ENCODE measurements at regions not wholly inside any gene's neighbourhood (a gene's known extent, or its start where the extent isn't known, plus 50 kb on each side); places are given as distances from the start of the nearest gene placed in this dataset.

GRCh38 chr2:118498943-118499342, 348.5 kb downstream of the EN1 start:
- DNase-seq: no peak

DNA sequence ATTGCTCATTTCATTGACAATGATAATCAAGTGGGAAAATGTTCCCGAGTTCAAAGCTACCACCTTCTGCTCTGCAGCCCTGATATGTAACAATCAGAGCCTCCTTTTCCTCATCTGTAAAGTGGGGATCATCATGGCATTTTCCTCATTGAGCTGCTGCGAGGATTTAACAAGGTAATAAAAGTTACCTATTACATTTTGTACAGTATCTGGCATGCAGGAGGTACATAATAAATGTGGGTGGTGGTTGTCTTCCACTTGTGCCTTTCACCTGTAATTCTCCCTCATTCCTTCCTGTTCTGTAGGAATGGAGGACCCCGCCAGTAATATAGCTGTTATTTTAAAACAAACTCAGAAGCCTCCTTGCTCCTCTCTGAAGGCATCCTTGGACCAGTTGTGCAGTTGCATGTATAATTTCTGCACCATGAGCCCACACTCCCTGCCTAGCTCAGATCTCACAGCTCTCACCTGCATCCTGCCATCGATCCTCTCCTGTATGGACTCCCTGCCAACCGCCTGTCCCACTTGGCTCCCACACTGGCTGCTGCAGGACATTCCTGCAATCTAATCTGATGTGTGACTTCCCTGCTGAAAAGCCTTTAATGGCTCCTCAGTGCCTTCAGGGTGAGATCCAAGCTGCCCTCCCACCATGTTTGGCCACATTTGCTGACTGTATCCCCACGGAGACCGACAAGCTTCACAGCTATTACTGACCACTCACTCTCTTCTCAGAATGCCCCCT, 350.4 kb downstream of the EN1 start:
- no peak for DNase-seq

DNA sequence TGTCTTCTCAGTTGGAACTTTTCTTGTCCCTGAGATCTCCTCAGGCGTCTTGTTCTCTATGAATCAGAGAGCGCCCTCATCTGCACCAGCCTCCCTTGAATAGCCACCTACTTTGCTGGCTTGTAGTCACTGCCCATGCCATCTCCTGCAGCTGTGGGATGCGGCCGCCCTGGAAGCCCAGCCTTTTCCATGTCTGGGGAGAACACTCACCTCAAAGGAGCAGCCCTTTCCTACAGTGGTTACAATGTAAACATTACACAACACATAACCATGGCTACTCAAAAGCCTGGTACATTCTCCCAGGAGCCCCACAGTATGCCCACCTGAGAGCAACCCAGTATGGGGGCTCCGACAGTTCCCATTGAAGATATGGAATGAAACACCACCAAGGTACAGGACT, 351.0 kb downstream of the EN1 start:
- DNase-seq: no peak

DNA sequence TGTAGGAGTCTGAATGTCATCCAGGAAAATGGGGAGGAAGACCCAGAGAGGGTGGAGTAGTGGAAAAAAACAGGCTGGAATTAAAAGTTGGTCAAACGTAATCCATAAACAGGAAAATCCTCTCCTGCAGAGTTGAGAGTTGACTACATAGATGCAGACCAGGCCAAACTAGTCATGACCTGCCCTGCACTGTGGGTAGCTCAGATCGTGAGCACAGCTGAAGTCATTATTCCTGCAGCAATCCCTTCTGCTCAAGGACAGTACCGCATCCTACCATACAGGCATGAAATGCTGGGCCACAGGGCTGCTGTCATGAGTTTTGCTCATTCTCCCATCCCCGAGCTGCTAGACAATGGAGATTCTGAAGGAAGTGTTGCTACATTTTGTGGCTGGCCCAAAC, 352.2 kb downstream of the EN1 start:
- no peak for DNase-seq

- no peak for DNase-seq
These were observed 354.2 kb downstream of the EN1 start for GRCh38 chr2:118493213-118493612.

DNA sequence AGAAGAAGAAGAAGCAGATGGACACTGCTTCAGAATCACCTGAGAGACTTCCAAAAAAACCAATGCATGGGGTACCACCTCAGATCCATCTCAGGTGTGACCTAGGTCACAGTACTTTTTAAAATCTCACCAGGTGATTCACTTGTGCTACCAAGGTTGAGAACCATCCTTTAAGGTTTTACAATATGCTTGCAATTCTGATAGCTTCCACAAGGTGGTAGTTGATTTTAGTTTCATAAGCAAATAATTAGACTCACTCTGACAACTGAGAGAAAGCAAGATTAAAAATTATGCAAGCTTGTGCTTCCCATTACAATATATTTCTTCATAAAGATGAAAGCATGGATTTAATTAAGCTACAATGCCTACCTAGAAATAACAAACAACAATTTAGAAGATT, 355.1 kb downstream of the EN1 start:
- DNase-seq: no peak

DNA sequence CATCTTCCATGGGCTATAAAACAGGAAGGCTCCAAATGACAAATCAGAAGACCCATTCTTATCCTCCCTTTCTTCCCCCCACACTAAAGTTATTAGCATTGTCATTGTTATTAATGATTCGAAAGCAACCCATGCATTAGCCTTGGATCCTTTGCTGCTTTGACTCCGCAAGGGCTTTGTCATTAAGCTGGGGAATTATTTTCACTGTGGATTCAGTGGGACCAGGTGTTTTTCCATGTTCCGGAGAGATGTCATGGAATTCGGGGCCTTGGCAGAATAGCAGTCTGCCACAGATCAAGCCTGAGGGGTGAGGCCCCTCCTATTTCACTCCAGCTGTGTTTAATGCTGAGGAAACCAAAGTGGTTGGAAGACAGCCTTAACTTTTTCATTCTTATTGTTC, 357.1 kb downstream of the EN1 start:
- DNase-seq: no peak

DNA sequence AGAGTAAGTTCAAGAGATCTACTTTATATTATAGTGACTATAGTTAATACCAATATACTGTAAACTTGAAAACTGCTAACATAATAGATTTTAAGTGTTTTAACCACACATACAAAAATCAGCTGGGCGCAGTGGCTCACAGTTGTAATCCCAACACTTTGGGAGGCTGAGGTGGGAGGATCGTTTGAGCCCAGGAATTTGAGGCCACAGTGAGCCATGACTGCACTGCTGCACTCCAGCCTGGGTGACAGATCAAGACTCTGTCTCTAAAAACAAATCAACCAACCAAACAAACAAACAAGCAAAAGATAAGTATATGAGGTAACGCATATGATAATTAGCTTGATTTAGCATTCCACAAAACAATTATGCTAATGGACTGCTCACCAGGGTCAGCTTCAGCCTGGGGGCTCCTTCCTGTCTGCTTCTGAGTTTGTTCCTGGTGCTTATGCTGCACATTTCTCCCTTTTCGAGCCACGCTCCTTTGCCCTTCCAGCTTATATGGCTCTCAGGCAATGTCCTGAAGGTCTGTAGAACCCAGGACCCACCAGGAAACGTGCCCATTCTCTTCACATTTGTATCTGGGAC, 357.6 kb downstream of the EN1 start:
- DNase-seq: no peak

DNA sequence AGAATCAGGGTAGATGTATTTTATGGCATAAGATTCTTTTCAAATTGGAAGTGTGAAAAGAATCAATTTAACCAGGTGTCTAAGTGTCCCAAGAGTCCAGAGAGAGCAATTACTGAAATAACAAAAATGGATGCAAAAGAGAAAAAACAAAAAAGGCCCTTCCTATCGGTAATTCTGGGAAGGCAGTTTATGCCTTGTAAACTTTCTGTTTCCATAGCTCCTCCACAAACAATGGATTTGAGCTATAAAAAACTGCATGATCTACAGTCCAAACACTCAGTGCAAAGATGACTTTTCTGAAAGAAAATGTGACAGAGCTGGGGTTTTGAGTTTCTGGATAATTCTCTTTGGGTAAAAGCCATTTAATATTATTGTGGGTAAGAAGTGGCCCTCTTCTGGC, 366.1 kb downstream of the EN1 start:
- no peak for DNase-seq

GRCh38 chr2:118479020-118479419, 368.4 kb downstream of the EN1 start:
- DNase-seq: no peak

GRCh38 chr2:118477111-118477862, 370.2 kb downstream of the EN1 start:
- no peak for DNase-seq

- no peak for DNase-seq
These were observed 371.7 kb downstream of the EN1 start for GRCh38 chr2:118475622-118476205.

GRCh38 chr2:118474541-118474920, 372.9 kb downstream of the EN1 start:
- no peak for DNase-seq

DNA sequence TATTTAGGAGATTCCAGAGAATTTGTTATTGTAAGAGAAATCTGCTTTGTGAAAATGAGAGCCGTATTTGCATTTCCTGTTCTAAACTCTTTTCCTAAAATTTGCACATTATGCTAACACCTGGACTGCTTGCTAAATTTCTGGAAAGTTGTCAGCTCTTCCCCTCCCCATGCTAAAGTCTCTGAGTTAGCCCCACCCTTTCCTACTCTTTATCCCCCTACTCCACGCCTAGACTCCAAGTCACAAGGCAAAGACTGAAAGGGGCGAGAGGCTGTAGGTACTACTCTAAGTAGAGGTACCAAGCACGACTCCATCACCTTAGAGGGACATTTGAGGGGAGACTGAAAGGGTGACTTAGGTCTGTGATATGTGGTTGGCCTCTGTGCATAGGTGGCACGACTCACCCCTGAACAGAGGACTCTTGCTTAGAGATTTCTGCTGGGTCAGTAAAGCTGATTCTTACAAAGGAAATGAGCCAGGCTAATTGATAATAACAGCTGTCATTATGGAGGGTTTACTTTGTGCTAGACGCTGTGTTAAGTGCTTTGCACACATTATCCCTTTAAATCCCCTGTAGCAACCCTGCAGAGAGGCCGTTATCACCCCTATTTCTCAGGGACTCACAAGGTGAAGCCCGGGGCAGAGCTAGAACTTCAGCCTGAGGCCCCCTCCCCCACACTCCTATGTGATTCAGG, 373.5 kb downstream of the EN1 start:
- DNase-seq: no peak

GRCh38 chr2:118473241-118473640, 374.2 kb downstream of the EN1 start:
- no peak for DNase-seq

GRCh38 chr2:118470297-118470696, 377.2 kb downstream of the EN1 start:
- DNase-seq: no peak

- DNase-seq: no peak
These were observed 378.3 kb downstream of the EN1 start for GRCh38 chr2:118469103-118469502.

- DNase-seq: no peak
These were observed 376.4 kb downstream of the INSIG2 start for GRCh38 chr2:118464546-118465265.

DNA sequence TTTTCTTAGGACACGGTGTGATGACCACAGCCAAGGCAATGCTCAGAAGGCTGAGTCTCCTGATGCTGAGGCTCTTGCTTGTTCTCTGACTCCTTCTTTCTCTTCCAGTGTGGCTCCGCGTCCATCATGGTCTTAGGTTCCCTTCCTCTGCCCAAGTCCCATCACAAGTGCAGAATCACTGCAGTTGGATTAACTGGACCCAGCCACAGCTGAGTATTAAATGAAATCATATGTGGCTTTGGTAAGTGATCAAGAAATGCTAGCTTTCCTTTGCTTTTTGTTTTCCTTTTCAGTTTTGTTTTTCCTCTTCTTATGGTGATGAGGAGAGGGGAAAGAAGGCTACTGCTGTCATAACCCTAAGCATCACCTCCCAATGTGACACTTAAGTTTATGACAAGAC, 375.8 kb downstream of the INSIG2 start:
- no peak for DNase-seq

- no peak for DNase-seq
These were observed 372.2 kb downstream of the INSIG2 start for GRCh38 chr2:118460425-118460824.

DNA sequence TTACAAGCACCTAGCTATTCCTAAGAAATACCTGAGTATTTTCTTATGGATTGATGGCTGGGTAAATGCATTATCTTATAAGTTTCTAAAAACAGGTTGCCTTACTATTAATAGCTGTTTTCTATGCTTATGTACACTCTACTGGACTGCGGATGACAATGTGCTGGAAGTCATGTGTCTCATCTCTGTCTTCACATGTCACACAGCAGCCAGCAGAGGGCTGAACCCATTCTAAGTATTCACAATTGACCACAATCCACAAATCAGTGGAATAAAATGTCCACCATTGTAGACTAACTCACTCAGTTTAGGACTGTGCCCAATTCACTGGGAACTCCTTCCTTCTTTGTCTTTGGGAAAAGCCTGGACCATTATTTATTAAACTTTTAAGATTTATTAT, 371.2 kb downstream of the INSIG2 start:
- no peak for DNase-seq

DNA sequence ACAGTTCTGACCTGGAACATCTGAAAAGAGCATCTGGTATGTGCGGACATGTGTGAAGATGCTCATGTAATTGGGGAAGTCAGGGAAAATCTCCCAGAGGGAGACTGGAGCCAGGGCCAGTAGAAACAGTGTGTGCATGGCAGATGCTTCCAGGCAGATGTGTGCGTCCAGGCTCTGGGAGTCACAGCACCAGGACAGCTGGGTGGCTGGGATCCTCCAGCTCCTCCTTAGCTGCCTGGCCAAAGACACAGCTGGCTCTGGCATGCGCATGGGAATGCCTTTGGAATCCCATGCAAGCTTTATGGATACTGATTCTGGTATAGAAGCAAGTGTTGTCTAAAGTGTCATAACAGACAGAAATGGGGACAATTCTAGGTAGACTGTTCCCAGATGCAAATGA, 369.7 kb downstream of the INSIG2 start:
- DNase-seq: no peak

GRCh38 chr2:118449401-118449800, 361.1 kb downstream of the INSIG2 start:
- no peak for DNase-seq
